NB4 (cell line): ENCODE measurements at regions not wholly inside any gene's neighbourhood (a gene's known extent, or its start where the extent isn't known, plus 50 kb on each side); places are given as distances from the start of the nearest gene placed in this dataset.

Experiments used
- CTCF ChIP-seq: IDR thresholded peaks from one replicate; pipeline ENCODE4 v1.5.1; 2012; ENCODE audit warnings: low read depth, low read length
- MAX ChIP-seq: IDR thresholded peaks from 2 replicates; pipeline ENCODE4 v1.6.1; 2011; ENCODE audit warnings: low read depth, low read length

DNA sequence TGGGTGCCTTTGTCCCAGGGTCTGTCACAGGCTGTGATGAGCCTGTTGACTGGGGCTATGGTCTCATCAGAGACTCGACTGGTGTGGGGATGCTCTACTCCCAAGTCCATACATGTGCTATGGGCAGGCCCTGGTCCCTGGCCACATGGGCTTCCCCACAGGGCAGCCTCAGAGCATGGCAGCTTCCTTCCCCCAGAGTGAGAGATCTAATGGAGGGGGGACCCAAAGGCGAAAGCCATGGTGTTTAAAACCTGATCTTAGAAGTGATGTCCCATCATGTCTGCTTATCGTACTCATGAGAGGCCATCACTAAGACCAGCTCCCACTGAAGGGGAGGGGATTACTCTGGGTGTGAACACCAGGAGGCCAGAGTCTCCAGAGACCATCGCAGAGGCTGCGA, 279.0 kb upstream of the RTL1 start:
- TF ChIP-seq CTCF (no peak), MAX (no peak)
